OCI-LY1 (cell line): ENCODE measurements at regions not wholly inside any gene's neighbourhood (a gene's known extent, or its start where the extent isn't known, plus 50 kb on each side); places are given as distances from the start of the nearest gene placed in this dataset.
"Not testable (repeated sequence)": the region's sequence is repeated elsewhere in the genome, so short reads cannot be mapped to it uniquely, and the experiment has no call there.

Source experiments
- EZH2 ChIP-seq: fragments of 200-600 bp; sonication (generic), shearing (Covaris generic); IDR thresholded peaks from 2 replicates; pipeline ENCODE4 v1.8.0; 2017; ENCODE audit warnings: borderline replicate concordance, mixed run types, mild to moderate bottlenecking, antibody characterized with exemption, low read length, moderate library complexity, mixed read lengths
- TF ChIP-seq, protein P1 (sequence below): fragments of 200-600 bp; sonication (generic), shearing (Covaris generic); IDR thresholded peaks from 2 replicates; pipeline ENCODE4 v1.5.1; 2017; ENCODE audit warnings: mild to moderate bottlenecking, antibody characterized with exemption, low read length, moderate library complexity, mixed read lengths

DNA sequence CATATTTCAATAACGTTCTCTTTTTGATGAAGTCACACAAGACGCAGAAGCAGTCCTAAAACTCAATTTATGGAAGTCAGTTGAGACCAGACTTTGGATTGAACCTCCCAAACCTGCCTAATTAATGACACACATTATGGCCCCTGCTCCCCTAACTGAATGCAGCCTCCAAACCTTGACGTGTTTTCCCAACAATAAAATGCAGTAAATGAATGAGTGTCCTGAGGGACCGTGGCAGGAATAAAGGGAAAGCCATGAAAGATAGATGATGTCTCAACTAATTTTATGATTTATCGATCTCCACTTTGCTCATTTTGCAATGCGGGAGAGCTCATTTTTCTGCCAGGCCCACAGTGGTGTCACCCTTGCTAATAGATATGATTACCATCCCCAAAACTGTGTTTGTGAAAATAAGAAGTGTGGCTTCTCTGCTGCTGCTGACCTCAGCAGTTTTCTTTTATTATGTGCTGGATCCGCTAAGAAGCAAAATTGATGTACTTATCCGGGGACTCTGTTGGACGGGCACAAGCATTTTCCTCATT, 189.9 kb downstream of the NPIPA8 start:
- TF ChIP-seq, protein P1, sequence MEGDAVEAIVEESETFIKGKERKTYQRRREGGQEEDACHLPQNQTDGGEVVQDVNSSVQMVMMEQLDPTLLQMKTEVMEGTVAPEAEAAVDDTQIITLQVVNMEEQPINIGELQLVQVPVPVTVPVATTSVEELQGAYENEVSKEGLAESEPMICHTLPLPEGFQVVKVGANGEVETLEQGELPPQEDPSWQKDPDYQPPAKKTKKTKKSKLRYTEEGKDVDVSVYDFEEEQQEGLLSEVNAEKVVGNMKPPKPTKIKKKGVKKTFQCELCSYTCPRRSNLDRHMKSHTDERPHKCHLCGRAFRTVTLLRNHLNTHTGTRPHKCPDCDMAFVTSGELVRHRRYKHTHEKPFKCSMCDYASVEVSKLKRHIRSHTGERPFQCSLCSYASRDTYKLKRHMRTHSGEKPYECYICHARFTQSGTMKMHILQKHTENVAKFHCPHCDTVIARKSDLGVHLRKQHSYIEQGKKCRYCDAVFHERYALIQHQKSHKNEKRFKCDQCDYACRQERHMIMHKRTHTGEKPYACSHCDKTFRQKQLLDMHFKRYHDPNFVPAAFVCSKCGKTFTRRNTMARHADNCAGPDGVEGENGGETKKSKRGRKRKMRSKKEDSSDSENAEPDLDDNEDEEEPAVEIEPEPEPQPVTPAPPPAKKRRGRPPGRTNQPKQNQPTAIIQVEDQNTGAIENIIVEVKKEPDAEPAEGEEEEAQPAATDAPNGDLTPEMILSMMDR: not testable (repeated sequence)
- TF ChIP-seq EZH2: not testable (repeated sequence)
